ENCODE measurements at regions not wholly inside any gene's neighbourhood (a gene's known extent, or its start where the extent isn't known, plus 50 kb on each side); places are given as distances from the start of the nearest gene placed in this dataset.

DNA sequence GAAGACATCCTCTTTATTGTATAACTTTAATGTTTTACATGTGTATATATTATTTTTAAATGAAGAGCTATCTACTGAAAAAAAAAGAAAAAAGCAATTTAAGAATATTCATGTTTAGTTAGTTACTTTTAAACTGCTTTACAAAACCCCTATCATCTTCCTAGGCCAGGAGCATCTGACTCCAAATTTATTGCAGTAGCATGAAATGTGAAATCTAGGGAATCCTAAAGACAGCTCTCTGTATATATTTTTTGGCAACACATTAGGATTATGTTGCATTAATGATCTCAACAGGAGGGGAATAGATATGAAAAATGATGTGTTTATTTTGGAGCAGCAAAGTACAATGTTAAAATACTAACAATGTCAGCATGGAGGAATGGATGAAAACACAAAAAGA lies 158.3 kb downstream of the CNTN3 start:
- no peaks in the 10 kb centered on the region for H3K36me3 ChIP-seq (replicated peaks)
- no peak for DNase-seq
- H3K27me3 ChIP-seq (replicated peaks) = no peaks in the 10 kb centered on the region
- TF ChIP-seq, protein P1, sequence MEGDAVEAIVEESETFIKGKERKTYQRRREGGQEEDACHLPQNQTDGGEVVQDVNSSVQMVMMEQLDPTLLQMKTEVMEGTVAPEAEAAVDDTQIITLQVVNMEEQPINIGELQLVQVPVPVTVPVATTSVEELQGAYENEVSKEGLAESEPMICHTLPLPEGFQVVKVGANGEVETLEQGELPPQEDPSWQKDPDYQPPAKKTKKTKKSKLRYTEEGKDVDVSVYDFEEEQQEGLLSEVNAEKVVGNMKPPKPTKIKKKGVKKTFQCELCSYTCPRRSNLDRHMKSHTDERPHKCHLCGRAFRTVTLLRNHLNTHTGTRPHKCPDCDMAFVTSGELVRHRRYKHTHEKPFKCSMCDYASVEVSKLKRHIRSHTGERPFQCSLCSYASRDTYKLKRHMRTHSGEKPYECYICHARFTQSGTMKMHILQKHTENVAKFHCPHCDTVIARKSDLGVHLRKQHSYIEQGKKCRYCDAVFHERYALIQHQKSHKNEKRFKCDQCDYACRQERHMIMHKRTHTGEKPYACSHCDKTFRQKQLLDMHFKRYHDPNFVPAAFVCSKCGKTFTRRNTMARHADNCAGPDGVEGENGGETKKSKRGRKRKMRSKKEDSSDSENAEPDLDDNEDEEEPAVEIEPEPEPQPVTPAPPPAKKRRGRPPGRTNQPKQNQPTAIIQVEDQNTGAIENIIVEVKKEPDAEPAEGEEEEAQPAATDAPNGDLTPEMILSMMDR (IDR thresholded peaks at IDR 0.05; ENCODE audit: low read depth, low read length, missing control alignments) = no peak
- in situ Hi-C loops (cut with HindIII; ENCODE audit: low pct_ligation_motif_present, low sequenced_read_pairs) = no loop called here
- no peak overlapping the region for H3K27ac ChIP-seq
- H3K4me3 ChIP-seq (ENCODE audit: low read depth, low read length) = no peak overlapping the region

DNA sequence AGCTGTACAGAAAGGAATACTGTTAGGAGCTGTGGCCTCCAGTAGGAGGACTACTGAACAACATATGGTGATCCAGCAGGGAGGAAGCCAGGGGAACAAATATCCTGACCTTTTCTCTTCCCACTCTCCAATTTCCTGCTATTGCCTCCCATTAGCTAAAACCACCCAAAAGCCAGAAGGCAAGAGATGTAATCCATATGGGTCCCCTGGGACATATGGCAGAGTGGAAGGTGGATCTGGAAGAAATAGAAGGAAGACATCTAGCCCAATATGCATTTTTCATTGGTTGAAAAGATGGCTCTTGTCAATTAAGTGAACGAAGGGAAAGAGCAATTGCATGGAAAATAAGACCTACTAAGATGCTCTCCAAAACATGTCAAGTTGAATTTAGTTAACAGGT lies 167.2 kb downstream of the CNTN3 start:
- Histone ChIP-seq H3K4me3 (ENCODE audit: low read depth, low read length) (no peak overlapping the region), H3K27ac (no peak overlapping the region), H3K27me3 (replicated peaks) (no peaks in the 10 kb centered on the region), H3K36me3 (replicated peaks) (no peaks in the 10 kb centered on the region)
- in situ Hi-C loops (cut with HindIII; ENCODE audit: low pct_ligation_motif_present, low sequenced_read_pairs) = no loop called here
- TF ChIP-seq, protein P1 (IDR thresholded peaks at IDR 0.05; ENCODE audit: low read depth, low read length, missing control alignments) = no peak
- DNase-seq = no peak

DNA sequence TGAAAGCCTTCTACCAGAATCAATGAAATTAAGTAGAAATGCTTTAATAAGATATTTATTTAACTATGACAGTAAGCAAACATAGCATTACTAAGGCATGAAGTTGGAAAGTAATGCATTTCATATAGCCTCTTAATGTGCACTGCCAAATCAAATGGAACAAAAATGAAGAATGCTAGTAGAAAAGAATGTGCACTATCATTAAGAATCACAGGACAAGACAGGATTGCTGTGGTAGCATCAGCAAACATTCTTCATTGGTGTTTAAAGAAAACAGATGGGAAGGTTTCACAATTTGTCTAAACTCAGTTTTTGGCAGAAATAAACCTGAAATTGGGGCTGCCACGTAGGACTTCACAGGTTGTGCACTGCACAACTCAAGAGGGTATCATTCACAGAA lies 168.9 kb downstream of the CNTN3 start:
- no peak overlapping the region for H3K27ac ChIP-seq
- TF ChIP-seq, protein P1 (IDR thresholded peaks at IDR 0.05; ENCODE audit: low read depth, low read length, missing control alignments) = no peak
- H3K27me3 ChIP-seq (replicated peaks) = no peaks in the 10 kb centered on the region
- no peaks in the 10 kb centered on the region for H3K36me3 ChIP-seq (replicated peaks)
- in situ Hi-C loops (cut with HindIII; ENCODE audit: low pct_ligation_motif_present, low sequenced_read_pairs) = no loop called here
- DNase-seq = no peak
- no peak overlapping the region for H3K4me3 ChIP-seq (ENCODE audit: low read depth, low read length)

DNA sequence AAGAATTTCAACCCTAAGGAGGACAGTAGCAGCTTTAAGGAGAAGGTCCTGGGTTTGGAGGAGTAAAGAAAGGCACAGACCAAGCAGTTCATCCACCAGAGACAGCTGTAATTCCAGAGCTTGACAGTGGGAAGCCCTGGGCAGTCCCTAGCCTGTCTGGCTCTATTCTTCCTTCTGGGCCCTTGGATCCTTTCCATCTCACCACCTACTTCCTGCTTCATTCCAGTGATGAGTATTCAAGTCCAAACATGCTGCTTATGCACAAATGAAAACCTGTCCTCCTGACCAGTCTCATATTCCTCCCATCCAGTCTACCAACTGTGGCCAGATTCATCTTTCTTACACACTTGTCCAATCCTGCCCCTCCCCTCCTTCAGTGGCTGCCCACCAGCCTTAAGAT lies 171.4 kb downstream of the CNTN3 start:
- H3K27me3 ChIP-seq (replicated peaks) = no peaks in the 10 kb centered on the region
- no peaks in the 10 kb centered on the region for H3K36me3 ChIP-seq (replicated peaks)
- TF ChIP-seq, protein P1 (IDR thresholded peaks at IDR 0.05; ENCODE audit: low read depth, low read length, missing control alignments) = no peak
- in situ Hi-C loops (cut with HindIII; ENCODE audit: low pct_ligation_motif_present, low sequenced_read_pairs) = no loop called here
- H3K27ac ChIP-seq = no peak overlapping the region
- no peak for DNase-seq
- H3K4me3 ChIP-seq (ENCODE audit: low read depth, low read length) = no peak overlapping the region

DNA sequence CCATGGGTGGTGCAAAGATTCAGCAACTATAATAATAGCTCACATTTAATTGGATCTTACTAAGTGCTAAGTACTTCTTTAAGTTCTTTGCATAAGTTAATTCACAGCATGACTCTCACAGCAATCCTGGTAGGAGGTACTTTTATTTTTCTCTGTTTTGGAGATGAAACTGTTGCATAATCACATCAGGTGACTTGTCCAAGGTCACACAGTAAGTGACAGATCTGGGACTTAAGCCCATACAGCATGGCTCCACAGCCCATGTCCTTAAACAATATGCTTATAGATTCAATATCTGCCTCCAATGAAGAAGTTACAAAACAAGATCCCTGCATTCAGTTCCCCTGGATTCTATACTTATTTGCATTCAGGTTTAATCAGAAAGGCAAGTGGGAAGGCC lies 171.8 kb downstream of the CNTN3 start:
- H3K4me3 ChIP-seq (ENCODE audit: low read depth, low read length) = no peak overlapping the region
- no peak overlapping the region for H3K27ac ChIP-seq
- no peaks in the 10 kb centered on the region for H3K27me3 ChIP-seq (replicated peaks)
- in situ Hi-C loops (cut with HindIII; ENCODE audit: low pct_ligation_motif_present, low sequenced_read_pairs) = no loop called here
- TF ChIP-seq, protein P1 (IDR thresholded peaks at IDR 0.05; ENCODE audit: low read depth, low read length, missing control alignments) = no peak
- DNase-seq = no peak
- H3K36me3 ChIP-seq (replicated peaks) = no peaks in the 10 kb centered on the region

DNA sequence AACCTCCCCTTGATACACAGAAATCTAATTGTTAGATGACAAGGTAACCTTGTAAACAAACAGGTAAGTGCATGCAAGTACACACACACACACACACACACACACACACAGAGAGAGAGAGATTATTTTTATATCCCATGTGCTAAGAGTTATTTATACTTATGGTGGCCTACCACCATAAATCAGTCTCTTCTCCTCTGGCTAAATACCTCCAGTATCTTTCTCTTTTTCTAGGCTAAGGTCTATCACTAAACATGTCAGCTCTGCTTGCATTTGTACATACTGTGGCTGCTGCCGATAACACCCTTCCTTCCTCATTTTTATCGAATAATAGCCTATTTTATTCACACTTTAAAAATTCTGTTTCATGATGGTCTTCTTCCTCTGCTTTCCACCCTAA lies 172.4 kb downstream of the CNTN3 start:
- in situ Hi-C loops (cut with HindIII; ENCODE audit: low pct_ligation_motif_present, low sequenced_read_pairs) = no loop called here
- Histone ChIP-seq H3K4me3 (ENCODE audit: low read depth, low read length) (no peak overlapping the region), H3K36me3 (replicated peaks) (no peaks in the 10 kb centered on the region), H3K27ac (no peak overlapping the region), H3K27me3 (replicated peaks) (no peaks in the 10 kb centered on the region)
- TF ChIP-seq, protein P1 (IDR thresholded peaks at IDR 0.05; ENCODE audit: low read depth, low read length, missing control alignments) = no peak
- no peak for DNase-seq

Data from brain microvascular endothelial cell (primary cell).